Cardiac muscle cell (in vitro differentiated cells and primary cell): ENCODE measurements at regions not wholly inside any gene's neighbourhood (a gene's known extent, or its start where the extent isn't known, plus 50 kb on each side); places are given as distances from the start of the nearest gene placed in this dataset.
A peak's percentile ranks its signal among the peaks of the same experiment; 100 is the strongest.

ENCODE experiments used
- DNase-seq, 2 donors: peaks; one replicate each; pipeline versions ENCODE4 v3.0.0 to v3.0.0-alpha.2; 2010 to 2017; ENCODE audit warnings: low read depth in 1 of 2, low spot score in 1 of 2
- H3K27ac ChIP-seq: fragments of 200-600 bp; sonication (generic); 2 replicates; pipeline ENCODE4 v1.5.1; 2016
- H3K27me3 ChIP-seq: fragments of 200-600 bp; sonication (generic); 2 replicates; pipeline ENCODE4 v1.6.0; 2016; ENCODE audit warnings: control low read depth
- H3K36me3 ChIP-seq: fragments of 200-600 bp; sonication (generic); 2 replicates; pipeline ENCODE4 v1.5.1; 2016; ENCODE audit warnings: control low read depth
- H3K4me1 ChIP-seq: fragments of 200-600 bp; sonication (generic); 2 replicates; pipeline ENCODE4 v1.8.1; 2017; ENCODE audit warnings: low read depth, mild to moderate bottlenecking, mixed run types
- H3K4me3 ChIP-seq: fragments of 200-600 bp; sonication (generic); 2 replicates; pipeline ENCODE4 v1.5.1; 2016; ENCODE audit warnings: mild to moderate bottlenecking
- H3K9me3 ChIP-seq: fragments of 200-600 bp; sonication (generic); 2 replicates; pipeline ENCODE4 v1.5.1; 2017; ENCODE audit warnings: low read depth, mild to moderate bottlenecking, control low read depth
- CTCF ChIP-seq: IDR thresholded peaks from 2 replicates; pipeline ENCODE4 v1.5.1; 2012; ENCODE audit warnings: low read depth, mild to moderate bottlenecking, low read length

- DNase-seq: no peak
- no peak overlapping the region for H3K4me3 ChIP-seq
- no peaks in the 10 kb centered on the region for H3K9me3 ChIP-seq
- no peaks in the 10 kb centered on the region for H3K36me3 ChIP-seq
- H3K27me3 ChIP-seq: no peaks in the 10 kb centered on the region
- peaks cover 15% of the 10 kb centered on the region for H3K4me1 ChIP-seq
- peak overlapping the region; percentile 44 for H3K27ac ChIP-seq
- no peak for TF ChIP-seq CTCF
Observed at GRCh38 chr11:128236506-128237498, 350.6 kb downstream of the ETS1 start.

GRCh38 chr11:128235958-128236357, 351.4 kb downstream of the ETS1 start:
- peak overlapping the region; percentile 44 for H3K27ac ChIP-seq
- DNase-seq: peak; percentile 60 to 69
- TF ChIP-seq CTCF: no peak
- H3K4me3 ChIP-seq: no peak overlapping the region
- H3K4me1 ChIP-seq: peaks cover 15% of the 10 kb centered on the region
- no peaks in the 10 kb centered on the region for H3K27me3 ChIP-seq
- H3K9me3 ChIP-seq: no peaks in the 10 kb centered on the region
- H3K36me3 ChIP-seq: no peaks in the 10 kb centered on the region

GRCh38 chr11:128235426-128235825, 351.9 kb downstream of the ETS1 start:
- H3K27me3 ChIP-seq: no peaks in the 10 kb centered on the region
- H3K4me3 ChIP-seq: no peak overlapping the region
- H3K9me3 ChIP-seq: no peaks in the 10 kb centered on the region
- no peaks in the 10 kb centered on the region for H3K36me3 ChIP-seq
- no peak for TF ChIP-seq CTCF
- peak overlapping the region; percentile 33 for H3K27ac ChIP-seq
- peak in 1 of 2 donors; percentile 23 for DNase-seq
- H3K4me1 ChIP-seq: peaks cover 15% of the 10 kb centered on the region

- no peak overlapping the region for H3K4me3 ChIP-seq
- no peaks in the 10 kb centered on the region for H3K9me3 ChIP-seq
- no peak for DNase-seq
- H3K4me1 ChIP-seq: peaks cover 15% of the 10 kb centered on the region
- no peaks in the 10 kb centered on the region for H3K27me3 ChIP-seq
- no peak overlapping the region for H3K27ac ChIP-seq
- no peaks in the 10 kb centered on the region for H3K36me3 ChIP-seq
- no peak for TF ChIP-seq CTCF
Observed at GRCh38 chr11:128234143-128234542, 353.2 kb downstream of the ETS1 start.

GRCh38 chr11:128232588-128232987, 354.8 kb downstream of the ETS1 start:
- Histone ChIP-seq H3K9me3 (no peaks in the 10 kb centered on the region), H3K4me3 (no peak overlapping the region), H3K27me3 (no peaks in the 10 kb centered on the region), H3K4me1 (peaks cover 15% of the 10 kb centered on the region), H3K36me3 (no peaks in the 10 kb centered on the region), H3K27ac (no peak overlapping the region)
- no peak for DNase-seq
- TF ChIP-seq CTCF: no peak
